ENCODE measurements at regions not wholly inside any gene's neighbourhood (a gene's known extent, or its start where the extent isn't known, plus 50 kb on each side); places are given as distances from the start of the nearest gene placed in this dataset.

- Histone ChIP-seq H3K36me3 (ENCODE audit: control insufficient read depth, insufficient read depth, low read length) (no peaks in the 10 kb centered on the region), H3K4me3 (ENCODE audit: low read depth, low read length) (no peak overlapping the region), H3K27me3 (ENCODE audit: control insufficient read depth, insufficient read depth, low read length) (no peaks in the 10 kb centered on the region)
- no peak for FAIRE-seq
- TF ChIP-seq CTCF (IDR thresholded peaks at IDR 0.05; ENCODE audit: insufficient read depth, low read length, severe bottlenecking) = no peak
- DNase-seq (ENCODE audit: low read depth) = peak; percentile 21
These were observed 115.7 kb downstream of the MTPAP start for GRCh38 chr10:30233186-30233959.

DNA sequence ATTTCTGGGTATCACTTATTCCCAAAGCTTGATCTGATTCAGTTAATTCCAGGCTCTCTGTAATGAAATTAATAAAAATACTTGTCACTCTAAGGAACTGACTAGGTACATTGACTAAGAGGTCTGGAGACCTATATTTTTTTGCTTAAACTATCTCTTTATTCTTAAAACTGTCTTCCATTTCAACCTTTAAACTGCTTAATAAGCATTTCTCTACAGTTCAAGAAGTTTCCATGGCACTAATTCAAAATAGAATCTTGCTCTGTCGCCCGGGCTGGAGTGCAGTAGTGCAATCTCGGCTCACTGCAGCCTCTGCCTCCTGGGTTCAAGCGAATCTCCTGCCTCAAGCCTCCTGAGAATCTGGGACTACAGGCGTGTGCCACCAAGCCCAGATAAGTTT lies 117.4 kb downstream of the MTPAP start:
- TF ChIP-seq CTCF (IDR thresholded peaks at IDR 0.05; ENCODE audit: insufficient read depth, low read length, severe bottlenecking) = no peak
- H3K36me3 ChIP-seq (ENCODE audit: control insufficient read depth, insufficient read depth, low read length) = no peaks in the 10 kb centered on the region
- no peak overlapping the region for H3K4me3 ChIP-seq (ENCODE audit: low read depth, low read length)
- H3K27me3 ChIP-seq (ENCODE audit: control insufficient read depth, insufficient read depth, low read length) = no peaks in the 10 kb centered on the region
- no peak for FAIRE-seq
- no peak for DNase-seq (ENCODE audit: low read depth)

GRCh38 chr10:30231071-30231652 lies 117.9 kb downstream of the MTPAP start:
- no peaks in the 10 kb centered on the region for H3K27me3 ChIP-seq (ENCODE audit: control insufficient read depth, insufficient read depth, low read length)
- no peaks in the 10 kb centered on the region for H3K36me3 ChIP-seq (ENCODE audit: control insufficient read depth, insufficient read depth, low read length)
- DNase-seq (ENCODE audit: low read depth) = peak; percentile 34
- no peak overlapping the region for H3K4me3 ChIP-seq (ENCODE audit: low read depth, low read length)
- TF ChIP-seq CTCF (IDR thresholded peaks at IDR 0.05; ENCODE audit: insufficient read depth, low read length, severe bottlenecking) = no peak
- no peak for FAIRE-seq

GRCh38 chr10:30229536-30229935 lies 119.5 kb downstream of the MTPAP start:
- Histone ChIP-seq H3K27me3 (ENCODE audit: control insufficient read depth, insufficient read depth, low read length) (no peaks in the 10 kb centered on the region), H3K36me3 (ENCODE audit: control insufficient read depth, insufficient read depth, low read length) (no peaks in the 10 kb centered on the region), H3K4me3 (ENCODE audit: low read depth, low read length) (no peak overlapping the region)
- DNase-seq (ENCODE audit: low read depth) (no peak), FAIRE-seq (no peak)
- no peak for TF ChIP-seq CTCF (IDR thresholded peaks at IDR 0.05; ENCODE audit: insufficient read depth, low read length, severe bottlenecking)

- Histone ChIP-seq H3K36me3 (ENCODE audit: control insufficient read depth, insufficient read depth, low read length) (no peaks in the 10 kb centered on the region), H3K4me3 (ENCODE audit: low read depth, low read length) (no peak overlapping the region), H3K27me3 (ENCODE audit: control insufficient read depth, insufficient read depth, low read length) (no peaks in the 10 kb centered on the region)
- FAIRE-seq (no peak), DNase-seq (ENCODE audit: low read depth) (no peak)
- no peak for TF ChIP-seq CTCF (IDR thresholded peaks at IDR 0.05; ENCODE audit: insufficient read depth, low read length, severe bottlenecking)
These were observed 120.6 kb downstream of the MTPAP start for GRCh38 chr10:30228417-30229036.

Measured in bronchial epithelial cell (primary cell).